HL-60 (cell line): ENCODE measurements at regions not wholly inside any gene's neighbourhood (a gene's known extent, or its start where the extent isn't known, plus 50 kb on each side); places are given as distances from the start of the nearest gene placed in this dataset.

Source experiments
- CTCF ChIP-seq: IDR thresholded peaks from one replicate; pipeline ENCODE4 v1.5.1; 2011; ENCODE audit warnings: low read length, control low read depth, inconsistent platforms; ENCODE audit not compliant: insufficient read depth
- SPI1 ChIP-seq: IDR thresholded peaks from 2 replicates; pipeline ENCODE4 v1.6.1; 2012; ENCODE audit warnings: low read depth, mild to moderate bottlenecking, borderline replicate concordance

- no peak for TF ChIP-seq SPI1
- no peak for TF ChIP-seq CTCF
These were observed 492.4 kb downstream of the EFNB2 start for GRCh38 chr13:106042996-106043581.
